GM12892 (cell line): ENCODE measurements at regions not wholly inside any gene's neighbourhood (a gene's known extent, or its start where the extent isn't known, plus 50 kb on each side); places are given as distances from the start of the nearest gene placed in this dataset.

Experiments
- POLR2AphosphoS5 ChIP-seq: IDR thresholded peaks from 2 replicates; pipeline ENCODE4 v1.6.1; 2011; ENCODE audit warnings: low read depth, low read length, control low read depth
- TAF1 ChIP-seq: IDR thresholded peaks from 2 replicates; pipeline ENCODE4 v1.6.1; 2011; ENCODE audit warnings: low read depth, mild to moderate bottlenecking, control low read depth, low read length, borderline replicate concordance

GRCh38 chr16:75854152-75854551 is 127.9 kb upstream of the CPHXL start:
- no peak for TF ChIP-seq TAF1
- no peak for TF ChIP-seq POLR2AphosphoS5
